H9 (cell line): ENCODE measurements at regions not wholly inside any gene's neighbourhood (a gene's known extent, or its start where the extent isn't known, plus 50 kb on each side); places are given as distances from the start of the nearest gene placed in this dataset.

Experiments used
- DNase-seq: peaks from one replicate; pipeline ENCODE4 v3.0.0-alpha.2; 2017
- H2AFZ ChIP-seq: one replicate; pipeline ENCODE4 v1.6.1; 2013; ENCODE audit warnings: mild to moderate bottlenecking, low read length, control low read depth, moderate library complexity
- H2AK5ac ChIP-seq: 2 replicates; pipeline ENCODE4 v1.6.1; 2013; ENCODE audit warnings: low read length, control low read depth, mixed read lengths; ENCODE audit not compliant: insufficient read length
- H2BK120ac ChIP-seq: one replicate; pipeline ENCODE4 v1.6.1; 2013; ENCODE audit warnings: low read depth, mild to moderate bottlenecking, low read length, control low read depth, inconsistent platforms; ENCODE audit not compliant: poor library complexity, severe bottlenecking
- H2BK12ac ChIP-seq: 2 replicates; pipeline ENCODE4 v1.6.1; 2013; ENCODE audit warnings: low read length, control low read depth, mixed read lengths, low read depth; ENCODE audit not compliant: insufficient read length
- H2BK15ac ChIP-seq: 2 replicates; pipeline ENCODE4 v1.6.1; 2013; ENCODE audit warnings: low read depth, low read length, control low read depth
- H2BK20ac ChIP-seq: one replicate; pipeline ENCODE4 v1.6.1; 2013; ENCODE audit warnings: low read depth, mild to moderate bottlenecking, low read length, control low read depth, inconsistent platforms; ENCODE audit not compliant: poor library complexity, severe bottlenecking
- H2BK5ac ChIP-seq: 2 replicates; pipeline ENCODE4 v1.6.1; 2013; ENCODE audit warnings: low read length, control low read depth, mixed read lengths; ENCODE audit not compliant: insufficient read length
- H3K14ac ChIP-seq: 2 replicates; pipeline ENCODE4 v1.6.1; 2013; ENCODE audit warnings: low read length, control low read depth; ENCODE audit not compliant: insufficient read depth
- H3K18ac ChIP-seq: 2 replicates; pipeline ENCODE4 v1.6.1; 2013; ENCODE audit warnings: low read depth, mild to moderate bottlenecking, mixed read lengths, low read length, control low read depth; ENCODE audit not compliant: insufficient read length
- H3K23ac ChIP-seq: 2 replicates; pipeline ENCODE4 v1.6.1; 2013; ENCODE audit warnings: low read length, control low read depth, mixed read lengths, low read depth; ENCODE audit not compliant: insufficient read length
- H3K23me2 ChIP-seq: 2 replicates; pipeline ENCODE4 v1.6.1; 2013; ENCODE audit warnings: low read depth, mild to moderate bottlenecking, mixed read lengths, low read length, control low read depth; ENCODE audit not compliant: insufficient read length, poor library complexity, severe bottlenecking
- H3K27ac ChIP-seq: 2 replicates; pipeline ENCODE4 v1.5.1; 2013; ENCODE audit warnings: low read length, control low read depth, mixed read lengths, low read depth; ENCODE audit not compliant: insufficient read length
- H3K27me3 ChIP-seq: 2 replicates; pipeline ENCODE4 v1.6.1; 2013; ENCODE audit warnings: low read length, control low read depth, inconsistent platforms; ENCODE audit not compliant: insufficient read depth
- H3K4ac ChIP-seq: 2 replicates; pipeline ENCODE4 v1.6.1; 2013; ENCODE audit warnings: low read depth, mild to moderate bottlenecking, control low read depth, inconsistent platforms, low read length, moderate library complexity
- H3K4me1 ChIP-seq: 2 replicates; pipeline ENCODE4 v1.6.1; 2013; ENCODE audit warnings: low read length, control low read depth, inconsistent platforms; ENCODE audit not compliant: insufficient read depth
- H3K4me2 ChIP-seq: 2 replicates; pipeline ENCODE4 v1.6.1; 2013; ENCODE audit warnings: low read length, control low read depth, mixed read lengths; ENCODE audit not compliant: insufficient read length, insufficient read depth
- H3K56ac ChIP-seq: 2 replicates; pipeline ENCODE4 v1.6.1; 2013; ENCODE audit warnings: low read depth, mild to moderate bottlenecking, mixed read lengths, low read length, control low read depth; ENCODE audit not compliant: insufficient read length
- H3K79me1 ChIP-seq: 2 replicates; pipeline ENCODE4 v1.6.1; 2013; ENCODE audit warnings: low read depth, mild to moderate bottlenecking, moderate library complexity, low read length, control low read depth, inconsistent platforms; ENCODE audit not compliant: insufficient read depth, poor library complexity, severe bottlenecking
- H3K79me2 ChIP-seq: 2 replicates; pipeline ENCODE4 v1.6.1; 2013; ENCODE audit warnings: low read length, control low read depth, inconsistent platforms; ENCODE audit not compliant: insufficient read depth
- H3K9ac ChIP-seq: 2 replicates; pipeline ENCODE4 v1.6.1; 2013; ENCODE audit warnings: low read length, control low read depth, mixed read lengths; ENCODE audit not compliant: insufficient read length; ENCODE audit errors: extremely low read depth
- H3K9me3 ChIP-seq: one replicate; pipeline ENCODE4 v1.6.1; 2013; ENCODE audit warnings: low read depth, low read length, inconsistent platforms; ENCODE audit not compliant: control insufficient read depth
- H3T11ph ChIP-seq: one replicate; pipeline ENCODE4 v1.6.1; 2013; ENCODE audit warnings: mild to moderate bottlenecking, low read length, control low read depth, inconsistent platforms
- H4K20me1 ChIP-seq: one replicate; pipeline ENCODE4 v1.6.1; 2013; ENCODE audit not compliant: control insufficient read depth, insufficient read length, insufficient read depth
- H4K5ac ChIP-seq: 2 replicates; pipeline ENCODE4 v1.6.1; 2013; ENCODE audit warnings: low read depth, mild to moderate bottlenecking, mixed read lengths, low read length, control low read depth; ENCODE audit not compliant: insufficient read length
- H4K8ac ChIP-seq: replicated peaks from 2 replicates; pipeline ENCODE4 v1.6.1; 2013; ENCODE audit warnings: low read length, control low read depth, mixed read lengths, low read depth; ENCODE audit not compliant: insufficient read length
- H4K91ac ChIP-seq: 2 replicates; pipeline ENCODE4 v1.6.1; 2013; ENCODE audit warnings: low read depth, mild to moderate bottlenecking, moderate library complexity, mixed read lengths, low read length, control low read depth; ENCODE audit not compliant: insufficient read length
- H3K27ac Mint-ChIP-seq, 3 experiments: 2 replicates in 2 of 3; 3 replicates in 1 of 3; pipeline ENCODE4 v1.8.0; 2020 to 2021; ENCODE audit warnings: mixed read lengths in 3 of 3, mild to moderate bottlenecking in 1 of 3, moderate library complexity in 1 of 3
- H3K27me3 Mint-ChIP-seq: 2 replicates; pipeline ENCODE4 v1.8.0; 2021; ENCODE audit warnings: low read depth, mild to moderate bottlenecking, moderate library complexity, mixed read lengths
- H3K36me3 Mint-ChIP-seq, 3 experiments: 2 replicates in 2 of 3; 3 replicates in 1 of 3; pipeline ENCODE4 v1.8.0; 2020 to 2021; ENCODE audit warnings: low read depth in 3 of 3, mixed read lengths in 3 of 3; ENCODE audit not compliant: insufficient read depth in 1 of 3
- H3K4me1 Mint-ChIP-seq, 2 experiments: 2 replicates each; pipeline ENCODE4 v1.8.0; 2020; ENCODE audit warnings: mixed read lengths in 2 of 2
- H3K4me3 Mint-ChIP-seq, 2 experiments: 2 replicates in 1 of 2; 3 replicates in 1 of 2; pipeline ENCODE4 v1.8.0; 2020 to 2021; ENCODE audit warnings: mild to moderate bottlenecking in 2 of 2, mixed read lengths in 2 of 2, moderate library complexity in 1 of 2
- H3K9me3 Mint-ChIP-seq, 2 experiments: 2 replicates in 1 of 2; 3 replicates in 1 of 2; pipeline ENCODE4 v1.8.0; 2020; ENCODE audit warnings: mild to moderate bottlenecking in 2 of 2, mixed read lengths in 2 of 2, moderate library complexity in 1 of 2
- WGBS: extraction: QIAGEN DNeasy Blood & Tissue Kit; methylation state at CpG from one replicate; pipeline ENCODE4 v1.1.7; 2013; ENCODE audit warnings: missing lambda C conversion rate, low lambda C conversion rate, mixed read lengths; ENCODE audit not compliant: insufficient read length; ENCODE audit errors: extremely low coverage; 5-methylcytosine and 5-hydroxymethylcytosine counted together
- TF ChIP-seq, protein P1 (sequence below): fragments of 200-600 bp; sonication (generic); conservative IDR thresholded peaks from 3 replicates; pipeline ENCODE4 v1.8.0; 2021; ENCODE audit warnings: antibody characterized with exemption, mild to moderate bottlenecking

DNA sequence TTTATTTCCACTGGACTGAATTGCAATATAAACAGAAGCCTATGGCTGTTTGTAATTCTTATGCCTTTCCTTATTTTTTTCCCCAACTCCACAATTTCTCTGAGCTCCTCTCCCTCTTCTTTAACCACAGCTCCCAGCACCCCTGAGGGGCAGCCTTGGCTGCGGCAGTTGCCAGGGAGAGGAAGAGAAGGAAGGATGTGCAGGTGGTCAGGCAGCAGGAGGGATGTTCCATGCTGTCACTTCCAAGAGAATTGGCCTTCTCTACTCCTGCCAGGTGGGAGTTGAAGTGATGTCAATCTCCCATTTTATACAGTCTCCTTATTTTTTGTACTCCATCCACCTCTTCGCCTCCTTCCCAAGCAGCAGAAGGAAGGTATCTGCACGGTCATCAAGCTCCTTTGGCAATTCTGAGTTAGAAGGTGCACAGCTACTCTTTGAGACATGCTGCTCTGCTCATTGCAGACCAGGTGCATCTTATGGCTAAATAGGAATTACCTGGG lies 343.3 kb upstream of the RPS6KA3 start:
- H3K4me1 Mint-ChIP-seq, result peaks cover 8 to 14% of the 10 kb centered on the region in 2 experiments
- WGBS, result no CpG with 5 or more reads among the region's 3 CpGs
- Histone ChIP-seq H2AFZ (no peak overlapping the region), H2BK20ac (no peak overlapping the region), H3T11ph (no peak overlapping the region), H2BK12ac (no peak overlapping the region), H4K5ac (no peak overlapping the region), H4K91ac (no peak overlapping the region), H3K23ac (no peak overlapping the region), H3K79me2 (no peaks in the 10 kb centered on the region), H3K9ac (no peak overlapping the region), H4K20me1 (no peaks in the 10 kb centered on the region), H3K9me3 (peaks cover 40% of the 10 kb centered on the region), H2AK5ac (no peak overlapping the region), H4K8ac (no peak overlapping the region), H2BK15ac (no peak overlapping the region), H2BK5ac (no peak overlapping the region), H3K4ac (no peak overlapping the region), H3K18ac (no peak overlapping the region), H3K79me1 (no peaks in the 10 kb centered on the region), H2BK120ac (no peak overlapping the region), H3K14ac (no peak overlapping the region), H3K4me2 (no peak overlapping the region), H3K27me3 (no peaks in the 10 kb centered on the region), H3K23me2 (no peaks in the 10 kb centered on the region), H3K56ac (no peak overlapping the region), H3K4me1 (no peaks in the 10 kb centered on the region), H3K27ac (no peak overlapping the region)
- no peaks in the 10 kb centered on the region; a peak in 2 of 7 replicates for H3K36me3 Mint-ChIP-seq
- no peak for DNase-seq
- TF ChIP-seq, protein P1, sequence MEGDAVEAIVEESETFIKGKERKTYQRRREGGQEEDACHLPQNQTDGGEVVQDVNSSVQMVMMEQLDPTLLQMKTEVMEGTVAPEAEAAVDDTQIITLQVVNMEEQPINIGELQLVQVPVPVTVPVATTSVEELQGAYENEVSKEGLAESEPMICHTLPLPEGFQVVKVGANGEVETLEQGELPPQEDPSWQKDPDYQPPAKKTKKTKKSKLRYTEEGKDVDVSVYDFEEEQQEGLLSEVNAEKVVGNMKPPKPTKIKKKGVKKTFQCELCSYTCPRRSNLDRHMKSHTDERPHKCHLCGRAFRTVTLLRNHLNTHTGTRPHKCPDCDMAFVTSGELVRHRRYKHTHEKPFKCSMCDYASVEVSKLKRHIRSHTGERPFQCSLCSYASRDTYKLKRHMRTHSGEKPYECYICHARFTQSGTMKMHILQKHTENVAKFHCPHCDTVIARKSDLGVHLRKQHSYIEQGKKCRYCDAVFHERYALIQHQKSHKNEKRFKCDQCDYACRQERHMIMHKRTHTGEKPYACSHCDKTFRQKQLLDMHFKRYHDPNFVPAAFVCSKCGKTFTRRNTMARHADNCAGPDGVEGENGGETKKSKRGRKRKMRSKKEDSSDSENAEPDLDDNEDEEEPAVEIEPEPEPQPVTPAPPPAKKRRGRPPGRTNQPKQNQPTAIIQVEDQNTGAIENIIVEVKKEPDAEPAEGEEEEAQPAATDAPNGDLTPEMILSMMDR, result no peak
- H3K27me3 Mint-ChIP-seq, result no peaks in the 10 kb centered on the region; the same call in 1 of the 2 replicates
- no peak overlapping the region for H3K27ac Mint-ChIP-seq
- H3K9me3 Mint-ChIP-seq, result peaks cover 0 to 22% of the 10 kb centered on the region in 2 experiments; a peak in 3 of 5 replicates
- H3K4me3 Mint-ChIP-seq, result no peak overlapping the region
